H9 (cell line): ENCODE measurements at regions not wholly inside any gene's neighbourhood (a gene's known extent, or its start where the extent isn't known, plus 50 kb on each side); places are given as distances from the start of the nearest gene placed in this dataset.

Experiments used
- DNase-seq: peaks from one replicate; pipeline ENCODE4 v3.0.0-alpha.2; 2017
- H2AFZ ChIP-seq: one replicate; pipeline ENCODE4 v1.6.1; 2013; ENCODE audit warnings: mild to moderate bottlenecking, low read length, control low read depth, moderate library complexity
- H2AK5ac ChIP-seq: 2 replicates; pipeline ENCODE4 v1.6.1; 2013; ENCODE audit warnings: low read length, control low read depth, mixed read lengths; ENCODE audit not compliant: insufficient read length
- H2BK120ac ChIP-seq: one replicate; pipeline ENCODE4 v1.6.1; 2013; ENCODE audit warnings: low read depth, mild to moderate bottlenecking, low read length, control low read depth, inconsistent platforms; ENCODE audit not compliant: poor library complexity, severe bottlenecking
- H2BK12ac ChIP-seq: 2 replicates; pipeline ENCODE4 v1.6.1; 2013; ENCODE audit warnings: low read length, control low read depth, mixed read lengths, low read depth; ENCODE audit not compliant: insufficient read length
- H2BK15ac ChIP-seq: 2 replicates; pipeline ENCODE4 v1.6.1; 2013; ENCODE audit warnings: low read depth, low read length, control low read depth
- H2BK20ac ChIP-seq: one replicate; pipeline ENCODE4 v1.6.1; 2013; ENCODE audit warnings: low read depth, mild to moderate bottlenecking, low read length, control low read depth, inconsistent platforms; ENCODE audit not compliant: poor library complexity, severe bottlenecking
- H2BK5ac ChIP-seq: 2 replicates; pipeline ENCODE4 v1.6.1; 2013; ENCODE audit warnings: low read length, control low read depth, mixed read lengths; ENCODE audit not compliant: insufficient read length
- H3K14ac ChIP-seq: 2 replicates; pipeline ENCODE4 v1.6.1; 2013; ENCODE audit warnings: low read length, control low read depth; ENCODE audit not compliant: insufficient read depth
- H3K18ac ChIP-seq: 2 replicates; pipeline ENCODE4 v1.6.1; 2013; ENCODE audit warnings: low read depth, mild to moderate bottlenecking, mixed read lengths, low read length, control low read depth; ENCODE audit not compliant: insufficient read length
- H3K23ac ChIP-seq: 2 replicates; pipeline ENCODE4 v1.6.1; 2013; ENCODE audit warnings: low read length, control low read depth, mixed read lengths, low read depth; ENCODE audit not compliant: insufficient read length
- H3K23me2 ChIP-seq: 2 replicates; pipeline ENCODE4 v1.6.1; 2013; ENCODE audit warnings: low read depth, mild to moderate bottlenecking, mixed read lengths, low read length, control low read depth; ENCODE audit not compliant: insufficient read length, poor library complexity, severe bottlenecking
- H3K27ac ChIP-seq: 2 replicates; pipeline ENCODE4 v1.5.1; 2013; ENCODE audit warnings: low read length, control low read depth, mixed read lengths, low read depth; ENCODE audit not compliant: insufficient read length
- H3K27me3 ChIP-seq: 2 replicates; pipeline ENCODE4 v1.6.1; 2013; ENCODE audit warnings: low read length, control low read depth, inconsistent platforms; ENCODE audit not compliant: insufficient read depth
- H3K4ac ChIP-seq: 2 replicates; pipeline ENCODE4 v1.6.1; 2013; ENCODE audit warnings: low read depth, mild to moderate bottlenecking, control low read depth, inconsistent platforms, low read length, moderate library complexity
- H3K4me1 ChIP-seq: 2 replicates; pipeline ENCODE4 v1.6.1; 2013; ENCODE audit warnings: low read length, control low read depth, inconsistent platforms; ENCODE audit not compliant: insufficient read depth
- H3K4me2 ChIP-seq: 2 replicates; pipeline ENCODE4 v1.6.1; 2013; ENCODE audit warnings: low read length, control low read depth, mixed read lengths; ENCODE audit not compliant: insufficient read length, insufficient read depth
- H3K56ac ChIP-seq: 2 replicates; pipeline ENCODE4 v1.6.1; 2013; ENCODE audit warnings: low read depth, mild to moderate bottlenecking, mixed read lengths, low read length, control low read depth; ENCODE audit not compliant: insufficient read length
- H3K79me1 ChIP-seq: 2 replicates; pipeline ENCODE4 v1.6.1; 2013; ENCODE audit warnings: low read depth, mild to moderate bottlenecking, moderate library complexity, low read length, control low read depth, inconsistent platforms; ENCODE audit not compliant: insufficient read depth, poor library complexity, severe bottlenecking
- H3K79me2 ChIP-seq: 2 replicates; pipeline ENCODE4 v1.6.1; 2013; ENCODE audit warnings: low read length, control low read depth, inconsistent platforms; ENCODE audit not compliant: insufficient read depth
- H3K9ac ChIP-seq: 2 replicates; pipeline ENCODE4 v1.6.1; 2013; ENCODE audit warnings: low read length, control low read depth, mixed read lengths; ENCODE audit not compliant: insufficient read length; ENCODE audit errors: extremely low read depth
- H3K9me3 ChIP-seq: one replicate; pipeline ENCODE4 v1.6.1; 2013; ENCODE audit warnings: low read depth, low read length, inconsistent platforms; ENCODE audit not compliant: control insufficient read depth
- H3T11ph ChIP-seq: one replicate; pipeline ENCODE4 v1.6.1; 2013; ENCODE audit warnings: mild to moderate bottlenecking, low read length, control low read depth, inconsistent platforms
- H4K20me1 ChIP-seq: one replicate; pipeline ENCODE4 v1.6.1; 2013; ENCODE audit not compliant: control insufficient read depth, insufficient read length, insufficient read depth
- H4K5ac ChIP-seq: 2 replicates; pipeline ENCODE4 v1.6.1; 2013; ENCODE audit warnings: low read depth, mild to moderate bottlenecking, mixed read lengths, low read length, control low read depth; ENCODE audit not compliant: insufficient read length
- H4K8ac ChIP-seq: replicated peaks from 2 replicates; pipeline ENCODE4 v1.6.1; 2013; ENCODE audit warnings: low read length, control low read depth, mixed read lengths, low read depth; ENCODE audit not compliant: insufficient read length
- H4K91ac ChIP-seq: 2 replicates; pipeline ENCODE4 v1.6.1; 2013; ENCODE audit warnings: low read depth, mild to moderate bottlenecking, moderate library complexity, mixed read lengths, low read length, control low read depth; ENCODE audit not compliant: insufficient read length
- H3K27ac Mint-ChIP-seq, 3 experiments: 2 replicates in 2 of 3; 3 replicates in 1 of 3; pipeline ENCODE4 v1.8.0; 2020 to 2021; ENCODE audit warnings: mixed read lengths in 3 of 3, mild to moderate bottlenecking in 1 of 3, moderate library complexity in 1 of 3
- H3K27me3 Mint-ChIP-seq: 2 replicates; pipeline ENCODE4 v1.8.0; 2021; ENCODE audit warnings: low read depth, mild to moderate bottlenecking, moderate library complexity, mixed read lengths
- H3K36me3 Mint-ChIP-seq, 3 experiments: 2 replicates in 2 of 3; 3 replicates in 1 of 3; pipeline ENCODE4 v1.8.0; 2020 to 2021; ENCODE audit warnings: low read depth in 3 of 3, mixed read lengths in 3 of 3; ENCODE audit not compliant: insufficient read depth in 1 of 3
- H3K4me1 Mint-ChIP-seq, 2 experiments: 2 replicates each; pipeline ENCODE4 v1.8.0; 2020; ENCODE audit warnings: mixed read lengths in 2 of 2
- H3K4me3 Mint-ChIP-seq, 2 experiments: 2 replicates in 1 of 2; 3 replicates in 1 of 2; pipeline ENCODE4 v1.8.0; 2020 to 2021; ENCODE audit warnings: mild to moderate bottlenecking in 2 of 2, mixed read lengths in 2 of 2, moderate library complexity in 1 of 2
- H3K9me3 Mint-ChIP-seq, 2 experiments: 2 replicates in 1 of 2; 3 replicates in 1 of 2; pipeline ENCODE4 v1.8.0; 2020; ENCODE audit warnings: mild to moderate bottlenecking in 2 of 2, mixed read lengths in 2 of 2, moderate library complexity in 1 of 2
- WGBS: extraction: QIAGEN DNeasy Blood & Tissue Kit; methylation state at CpG from one replicate; pipeline ENCODE4 v1.1.7; 2013; ENCODE audit warnings: missing lambda C conversion rate, low lambda C conversion rate, mixed read lengths; ENCODE audit not compliant: insufficient read length; ENCODE audit errors: extremely low coverage; 5-methylcytosine and 5-hydroxymethylcytosine counted together
- TF ChIP-seq, protein P1 (sequence below): fragments of 200-600 bp; sonication (generic); conservative IDR thresholded peaks from 3 replicates; pipeline ENCODE4 v1.8.0; 2021; ENCODE audit warnings: antibody characterized with exemption, mild to moderate bottlenecking

- H2BK120ac ChIP-seq, result no peak overlapping the region
- H3K27me3 ChIP-seq, result no peaks in the 10 kb centered on the region
- no peaks in the 10 kb centered on the region; a peak in 1 of 7 replicates for H3K36me3 Mint-ChIP-seq
- H3K9me3 Mint-ChIP-seq, result no peaks in the 10 kb centered on the region
- H3K56ac ChIP-seq, result no peak overlapping the region
- H2BK5ac ChIP-seq, result no peak overlapping the region
- TF ChIP-seq, protein P1, sequence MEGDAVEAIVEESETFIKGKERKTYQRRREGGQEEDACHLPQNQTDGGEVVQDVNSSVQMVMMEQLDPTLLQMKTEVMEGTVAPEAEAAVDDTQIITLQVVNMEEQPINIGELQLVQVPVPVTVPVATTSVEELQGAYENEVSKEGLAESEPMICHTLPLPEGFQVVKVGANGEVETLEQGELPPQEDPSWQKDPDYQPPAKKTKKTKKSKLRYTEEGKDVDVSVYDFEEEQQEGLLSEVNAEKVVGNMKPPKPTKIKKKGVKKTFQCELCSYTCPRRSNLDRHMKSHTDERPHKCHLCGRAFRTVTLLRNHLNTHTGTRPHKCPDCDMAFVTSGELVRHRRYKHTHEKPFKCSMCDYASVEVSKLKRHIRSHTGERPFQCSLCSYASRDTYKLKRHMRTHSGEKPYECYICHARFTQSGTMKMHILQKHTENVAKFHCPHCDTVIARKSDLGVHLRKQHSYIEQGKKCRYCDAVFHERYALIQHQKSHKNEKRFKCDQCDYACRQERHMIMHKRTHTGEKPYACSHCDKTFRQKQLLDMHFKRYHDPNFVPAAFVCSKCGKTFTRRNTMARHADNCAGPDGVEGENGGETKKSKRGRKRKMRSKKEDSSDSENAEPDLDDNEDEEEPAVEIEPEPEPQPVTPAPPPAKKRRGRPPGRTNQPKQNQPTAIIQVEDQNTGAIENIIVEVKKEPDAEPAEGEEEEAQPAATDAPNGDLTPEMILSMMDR, result no peak
- H3K4me2 ChIP-seq, result no peak overlapping the region
- no peak overlapping the region for H2BK12ac ChIP-seq
- H2BK20ac ChIP-seq, result no peak overlapping the region
- no peak overlapping the region for H3K27ac ChIP-seq
- H3K18ac ChIP-seq, result no peak overlapping the region
- no peak overlapping the region for H3K9ac ChIP-seq
- H2AFZ ChIP-seq, result no peak overlapping the region
- no peak overlapping the region for H3T11ph ChIP-seq
- H3K4me1 Mint-ChIP-seq, result no peaks in the 10 kb centered on the region
- no peak overlapping the region for H2AK5ac ChIP-seq
- no peaks in the 10 kb centered on the region for H3K27me3 Mint-ChIP-seq
- H4K8ac ChIP-seq, result no peak overlapping the region
- no peaks in the 10 kb centered on the region for H3K79me1 ChIP-seq
- no peaks in the 10 kb centered on the region for H3K9me3 ChIP-seq
- no peak overlapping the region for H4K5ac ChIP-seq
- DNase-seq, result no peak
- no peak overlapping the region for H3K27ac Mint-ChIP-seq
- H3K4me3 Mint-ChIP-seq, result no peak overlapping the region
- H3K4me1 ChIP-seq, result no peaks in the 10 kb centered on the region
- no CpG with 5 or more reads among the region's 5 CpGs for WGBS
- H3K79me2 ChIP-seq, result no peaks in the 10 kb centered on the region
- H4K91ac ChIP-seq, result no peak overlapping the region
- H2BK15ac ChIP-seq, result no peak overlapping the region
- H3K23ac ChIP-seq, result no peak overlapping the region
- H3K23me2 ChIP-seq, result no peaks in the 10 kb centered on the region
- H3K14ac ChIP-seq, result no peak overlapping the region
- no peak overlapping the region for H3K4ac ChIP-seq
- H4K20me1 ChIP-seq, result no peaks in the 10 kb centered on the region
Observed at GRCh38 chr4:148822572-148823418, 380.6 kb upstream of the NR3C2 start.
